NCI-H128 (cell line): ENCODE measurements at regions not wholly inside any gene's neighbourhood (a gene's known extent, or its start where the extent isn't known, plus 50 kb on each side); places are given as distances from the start of the nearest gene placed in this dataset.
"Not testable (repeated sequence)": the region's sequence is repeated elsewhere in the genome, so short reads cannot be mapped to it uniquely, and the experiment has no call there.

Experiments used
- DNase-seq: peaks from one replicate; lab custom pipeline; 2025; ENCODE audit not compliant: unreplicated experiment; lab: John Stamatoyannopoulos, UW

GRCh38 chr9:29044959-29045358 lies 1471.7 kb upstream of the C9orf72 start:
- DNase-seq = no peak

GRCh38 chr9:29060041-29060440 lies 1486.8 kb upstream of the C9orf72 start:
- DNase-seq = no peak

- no peak for DNase-seq
These were observed 1489.2 kb upstream of the C9orf72 start for GRCh38 chr9:29062446-29062845.

- no peak for DNase-seq
These were observed 1489.8 kb upstream of the C9orf72 start for GRCh38 chr9:29063031-29063430.

GRCh38 chr9:29066141-29066640 lies 1492.9 kb upstream of the C9orf72 start:
- no peak for DNase-seq

- no peak for DNase-seq
These were observed 1495.2 kb upstream of the C9orf72 start for GRCh38 chr9:29068461-29068860.

GRCh38 chr9:29069376-29069775 lies 1496.1 kb upstream of the C9orf72 start:
- no peak for DNase-seq

- DNase-seq = no peak
These were observed 1504.9 kb upstream of the C9orf72 start for GRCh38 chr9:29078063-29078666.

- DNase-seq = no peak
These were observed 1527.5 kb upstream of the C9orf72 start for GRCh38 chr9:29100762-29101161.

GRCh38 chr9:29104166-29104565 lies 1530.9 kb upstream of the C9orf72 start:
- DNase-seq = not testable (repeated sequence)

- DNase-seq = no peak
These were observed 1545.3 kb upstream of the C9orf72 start for GRCh38 chr9:29118555-29118954.

- DNase-seq = no peak
These were observed 1553.5 kb upstream of the C9orf72 start for GRCh38 chr9:29126783-29127182.

GRCh38 chr9:29129763-29130162 lies 1556.5 kb upstream of the C9orf72 start:
- no peak for DNase-seq

- no peak for DNase-seq
These were observed 1571.2 kb upstream of the C9orf72 start for GRCh38 chr9:29144476-29144875.

GRCh38 chr9:29150606-29151005 lies 1577.3 kb upstream of the C9orf72 start:
- DNase-seq = no peak

- no peak for DNase-seq
These were observed 1587.6 kb upstream of the C9orf72 start for GRCh38 chr9:29160763-29161353.

GRCh38 chr9:29174136-29174535 lies 1600.9 kb upstream of the C9orf72 start:
- no peak for DNase-seq

GRCh38 chr9:29176231-29176630 lies 1603.0 kb upstream of the C9orf72 start:
- no peak for DNase-seq

GRCh38 chr9:29176786-29177185 lies 1603.5 kb upstream of the C9orf72 start:
- DNase-seq = no peak

- no peak for DNase-seq
These were observed 1610.7 kb upstream of the C9orf72 start for GRCh38 chr9:29183971-29184370.

- DNase-seq = not testable (repeated sequence)
These were observed 1615.5 kb upstream of the C9orf72 start for GRCh38 chr9:29188771-29189170.

GRCh38 chr9:29189221-29189620 lies 1615.9 kb upstream of the C9orf72 start:
- not testable (repeated sequence) for DNase-seq

- no peak for DNase-seq
These were observed 1625.6 kb upstream of the C9orf72 start for GRCh38 chr9:29198861-29199260.
